ENCODE measurements at regions not wholly inside any gene's neighbourhood (a gene's known extent, or its start where the extent isn't known, plus 50 kb on each side); places are given as distances from the start of the nearest gene placed in this dataset.

DNA sequence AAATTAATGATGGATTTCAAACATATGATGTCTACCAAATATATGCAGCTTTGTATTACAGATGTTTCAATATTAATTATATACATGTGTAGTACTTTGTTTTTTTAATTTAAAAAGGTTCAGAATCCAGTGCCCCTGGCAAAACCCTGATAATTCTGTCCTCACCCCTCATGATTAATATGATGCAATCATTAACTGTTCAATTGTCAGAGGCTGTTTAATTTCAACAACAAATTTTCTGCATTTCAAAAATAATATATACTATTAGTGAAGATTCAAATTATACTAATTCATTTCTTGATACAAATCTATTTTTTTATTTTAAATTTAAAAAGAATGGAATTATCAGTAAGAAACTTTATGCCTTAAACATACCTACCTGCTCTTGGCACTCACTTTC, 162.6 kb downstream of the HHIPL2 start:
- TF ChIP-seq HDAC2 (IDR thresholded peaks at IDR 0.05; ENCODE audit: borderline replicate concordance in 1 of 2, low read depth in 2 of 2, low read length in 2 of 2), result no peak
- TF ChIP-seq, protein P1, sequence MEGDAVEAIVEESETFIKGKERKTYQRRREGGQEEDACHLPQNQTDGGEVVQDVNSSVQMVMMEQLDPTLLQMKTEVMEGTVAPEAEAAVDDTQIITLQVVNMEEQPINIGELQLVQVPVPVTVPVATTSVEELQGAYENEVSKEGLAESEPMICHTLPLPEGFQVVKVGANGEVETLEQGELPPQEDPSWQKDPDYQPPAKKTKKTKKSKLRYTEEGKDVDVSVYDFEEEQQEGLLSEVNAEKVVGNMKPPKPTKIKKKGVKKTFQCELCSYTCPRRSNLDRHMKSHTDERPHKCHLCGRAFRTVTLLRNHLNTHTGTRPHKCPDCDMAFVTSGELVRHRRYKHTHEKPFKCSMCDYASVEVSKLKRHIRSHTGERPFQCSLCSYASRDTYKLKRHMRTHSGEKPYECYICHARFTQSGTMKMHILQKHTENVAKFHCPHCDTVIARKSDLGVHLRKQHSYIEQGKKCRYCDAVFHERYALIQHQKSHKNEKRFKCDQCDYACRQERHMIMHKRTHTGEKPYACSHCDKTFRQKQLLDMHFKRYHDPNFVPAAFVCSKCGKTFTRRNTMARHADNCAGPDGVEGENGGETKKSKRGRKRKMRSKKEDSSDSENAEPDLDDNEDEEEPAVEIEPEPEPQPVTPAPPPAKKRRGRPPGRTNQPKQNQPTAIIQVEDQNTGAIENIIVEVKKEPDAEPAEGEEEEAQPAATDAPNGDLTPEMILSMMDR (IDR thresholded peaks at IDR 0.05; ENCODE audit: control extremely low read depth in 1 of 3, insufficient read depth in 1 of 3, low read depth in 1 of 3, low read length in 3 of 3), result no peak
- TF ChIP-seq POLR2A (IDR thresholded peaks at IDR 0.05; ENCODE audit: control extremely low read depth in 1 of 2, low read depth in 2 of 2, low read length in 2 of 2), result no peak
- no peak for TF ChIP-seq JUND (IDR thresholded peaks at IDR 0.05; ENCODE audit: low read length)
- TF ChIP-seq, protein P2, sequence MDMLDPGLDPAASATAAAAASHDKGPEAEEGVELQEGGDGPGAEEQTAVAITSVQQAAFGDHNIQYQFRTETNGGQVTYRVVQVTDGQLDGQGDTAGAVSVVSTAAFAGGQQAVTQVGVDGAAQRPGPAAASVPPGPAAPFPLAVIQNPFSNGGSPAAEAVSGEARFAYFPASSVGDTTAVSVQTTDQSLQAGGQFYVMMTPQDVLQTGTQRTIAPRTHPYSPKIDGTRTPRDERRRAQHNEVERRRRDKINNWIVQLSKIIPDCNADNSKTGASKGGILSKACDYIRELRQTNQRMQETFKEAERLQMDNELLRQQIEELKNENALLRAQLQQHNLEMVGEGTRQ (IDR thresholded peaks at IDR 0.05; ENCODE audit: low read length), result no peak
- TF ChIP-seq, protein P3, sequence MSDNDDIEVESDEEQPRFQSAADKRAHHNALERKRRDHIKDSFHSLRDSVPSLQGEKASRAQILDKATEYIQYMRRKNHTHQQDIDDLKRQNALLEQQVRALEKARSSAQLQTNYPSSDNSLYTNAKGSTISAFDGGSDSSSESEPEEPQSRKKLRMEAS (IDR thresholded peaks at IDR 0.05), result no peak
- TF ChIP-seq BACH1 (IDR thresholded peaks at IDR 0.05; ENCODE audit: low read length), result no peak
- TF ChIP-seq, protein P4, sequence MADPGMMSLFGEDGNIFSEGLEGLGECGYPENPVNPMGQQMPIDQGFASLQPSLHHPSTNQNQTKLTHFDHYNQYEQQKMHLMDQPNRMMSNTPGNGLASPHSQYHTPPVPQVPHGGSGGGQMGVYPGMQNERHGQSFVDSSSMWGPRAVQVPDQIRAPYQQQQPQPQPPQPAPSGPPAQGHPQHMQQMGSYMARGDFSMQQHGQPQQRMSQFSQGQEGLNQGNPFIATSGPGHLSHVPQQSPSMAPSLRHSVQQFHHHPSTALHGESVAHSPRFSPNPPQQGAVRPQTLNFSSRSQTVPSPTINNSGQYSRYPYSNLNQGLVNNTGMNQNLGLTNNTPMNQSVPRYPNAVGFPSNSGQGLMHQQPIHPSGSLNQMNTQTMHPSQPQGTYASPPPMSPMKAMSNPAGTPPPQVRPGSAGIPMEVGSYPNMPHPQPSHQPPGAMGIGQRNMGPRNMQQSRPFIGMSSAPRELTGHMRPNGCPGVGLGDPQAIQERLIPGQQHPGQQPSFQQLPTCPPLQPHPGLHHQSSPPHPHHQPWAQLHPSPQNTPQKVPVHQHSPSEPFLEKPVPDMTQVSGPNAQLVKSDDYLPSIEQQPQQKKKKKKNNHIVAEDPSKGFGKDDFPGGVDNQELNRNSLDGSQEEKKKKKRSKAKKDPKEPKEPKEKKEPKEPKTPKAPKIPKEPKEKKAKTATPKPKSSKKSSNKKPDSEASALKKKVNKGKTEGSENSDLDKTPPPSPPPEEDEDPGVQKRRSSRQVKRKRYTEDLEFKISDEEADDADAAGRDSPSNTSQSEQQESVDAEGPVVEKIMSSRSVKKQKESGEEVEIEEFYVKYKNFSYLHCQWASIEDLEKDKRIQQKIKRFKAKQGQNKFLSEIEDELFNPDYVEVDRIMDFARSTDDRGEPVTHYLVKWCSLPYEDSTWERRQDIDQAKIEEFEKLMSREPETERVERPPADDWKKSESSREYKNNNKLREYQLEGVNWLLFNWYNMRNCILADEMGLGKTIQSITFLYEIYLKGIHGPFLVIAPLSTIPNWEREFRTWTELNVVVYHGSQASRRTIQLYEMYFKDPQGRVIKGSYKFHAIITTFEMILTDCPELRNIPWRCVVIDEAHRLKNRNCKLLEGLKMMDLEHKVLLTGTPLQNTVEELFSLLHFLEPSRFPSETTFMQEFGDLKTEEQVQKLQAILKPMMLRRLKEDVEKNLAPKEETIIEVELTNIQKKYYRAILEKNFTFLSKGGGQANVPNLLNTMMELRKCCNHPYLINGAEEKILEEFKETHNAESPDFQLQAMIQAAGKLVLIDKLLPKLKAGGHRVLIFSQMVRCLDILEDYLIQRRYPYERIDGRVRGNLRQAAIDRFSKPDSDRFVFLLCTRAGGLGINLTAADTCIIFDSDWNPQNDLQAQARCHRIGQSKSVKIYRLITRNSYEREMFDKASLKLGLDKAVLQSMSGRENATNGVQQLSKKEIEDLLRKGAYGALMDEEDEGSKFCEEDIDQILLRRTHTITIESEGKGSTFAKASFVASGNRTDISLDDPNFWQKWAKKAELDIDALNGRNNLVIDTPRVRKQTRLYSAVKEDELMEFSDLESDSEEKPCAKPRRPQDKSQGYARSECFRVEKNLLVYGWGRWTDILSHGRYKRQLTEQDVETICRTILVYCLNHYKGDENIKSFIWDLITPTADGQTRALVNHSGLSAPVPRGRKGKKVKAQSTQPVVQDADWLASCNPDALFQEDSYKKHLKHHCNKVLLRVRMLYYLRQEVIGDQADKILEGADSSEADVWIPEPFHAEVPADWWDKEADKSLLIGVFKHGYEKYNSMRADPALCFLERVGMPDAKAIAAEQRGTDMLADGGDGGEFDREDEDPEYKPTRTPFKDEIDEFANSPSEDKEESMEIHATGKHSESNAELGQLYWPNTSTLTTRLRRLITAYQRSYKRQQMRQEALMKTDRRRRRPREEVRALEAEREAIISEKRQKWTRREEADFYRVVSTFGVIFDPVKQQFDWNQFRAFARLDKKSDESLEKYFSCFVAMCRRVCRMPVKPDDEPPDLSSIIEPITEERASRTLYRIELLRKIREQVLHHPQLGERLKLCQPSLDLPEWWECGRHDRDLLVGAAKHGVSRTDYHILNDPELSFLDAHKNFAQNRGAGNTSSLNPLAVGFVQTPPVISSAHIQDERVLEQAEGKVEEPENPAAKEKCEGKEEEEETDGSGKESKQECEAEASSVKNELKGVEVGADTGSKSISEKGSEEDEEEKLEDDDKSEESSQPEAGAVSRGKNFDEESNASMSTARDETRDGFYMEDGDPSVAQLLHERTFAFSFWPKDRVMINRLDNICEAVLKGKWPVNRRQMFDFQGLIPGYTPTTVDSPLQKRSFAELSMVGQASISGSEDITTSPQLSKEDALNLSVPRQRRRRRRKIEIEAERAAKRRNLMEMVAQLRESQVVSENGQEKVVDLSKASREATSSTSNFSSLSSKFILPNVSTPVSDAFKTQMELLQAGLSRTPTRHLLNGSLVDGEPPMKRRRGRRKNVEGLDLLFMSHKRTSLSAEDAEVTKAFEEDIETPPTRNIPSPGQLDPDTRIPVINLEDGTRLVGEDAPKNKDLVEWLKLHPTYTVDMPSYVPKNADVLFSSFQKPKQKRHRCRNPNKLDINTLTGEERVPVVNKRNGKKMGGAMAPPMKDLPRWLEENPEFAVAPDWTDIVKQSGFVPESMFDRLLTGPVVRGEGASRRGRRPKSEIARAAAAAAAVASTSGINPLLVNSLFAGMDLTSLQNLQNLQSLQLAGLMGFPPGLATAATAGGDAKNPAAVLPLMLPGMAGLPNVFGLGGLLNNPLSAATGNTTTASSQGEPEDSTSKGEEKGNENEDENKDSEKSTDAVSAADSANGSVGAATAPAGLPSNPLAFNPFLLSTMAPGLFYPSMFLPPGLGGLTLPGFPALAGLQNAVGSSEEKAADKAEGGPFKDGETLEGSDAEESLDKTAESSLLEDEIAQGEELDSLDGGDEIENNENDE (IDR thresholded peaks at IDR 0.05; ENCODE audit: insufficient replicate concordance, low read length), result no peak
- TF ChIP-seq SUZ12 (IDR thresholded peaks at IDR 0.05; ENCODE audit: low read length), result no peak
- TF ChIP-seq SP2 (IDR thresholded peaks at IDR 0.05; ENCODE audit: low read length), result no peak
- TF ChIP-seq ZNF274 (IDR thresholded peaks at IDR 0.05; ENCODE audit: borderline replicate concordance, extremely low read depth, low read length), result no peak
- TF ChIP-seq POLR2AphosphoS5 (IDR thresholded peaks at IDR 0.05; ENCODE audit: low read depth, low read length), result no peak

Measured in H1 (cell line).